GM18907 (cell line): ENCODE measurements at regions not wholly inside any gene's neighbourhood (a gene's known extent, or its start where the extent isn't known, plus 50 kb on each side); places are given as distances from the start of the nearest gene placed in this dataset.
A peak's percentile ranks its signal among the peaks of the same experiment; 100 is the strongest.
"Not testable (repeated sequence)": the region's sequence is repeated elsewhere in the genome, so short reads cannot be mapped to it uniquely, and the experiment has no call there.

Experiments
- ATAC-seq: cut with Tn5 transposase; IDR thresholded peaks from one replicate; pipeline ENCODE4 v1.9.1; 2021; ENCODE audit warnings: mild to moderate bottlenecking, moderate library complexity; ENCODE audit not compliant: unreplicated experiment

GRCh38 chrX:222800-223513, 58.2 kb upstream of the PLCXD1 start:
- not testable (repeated sequence) for ATAC-seq

GRCh38 chrX:223514-223854, 57.7 kb upstream of the PLCXD1 start:
- ATAC-seq, result not testable (repeated sequence)

GRCh38 chrX:226474-227164, 54.6 kb upstream of the PLCXD1 start:
- peak; percentile 56 for ATAC-seq

- ATAC-seq, result not testable (repeated sequence)
Measured at GRCh38 chrX:227396-227795, 53.8 kb upstream of the PLCXD1 start.
